ENCODE measurements at regions not wholly inside any gene's neighbourhood (a gene's known extent, or its start where the extent isn't known, plus 50 kb on each side); places are given as distances from the start of the nearest gene placed in this dataset.

DNA sequence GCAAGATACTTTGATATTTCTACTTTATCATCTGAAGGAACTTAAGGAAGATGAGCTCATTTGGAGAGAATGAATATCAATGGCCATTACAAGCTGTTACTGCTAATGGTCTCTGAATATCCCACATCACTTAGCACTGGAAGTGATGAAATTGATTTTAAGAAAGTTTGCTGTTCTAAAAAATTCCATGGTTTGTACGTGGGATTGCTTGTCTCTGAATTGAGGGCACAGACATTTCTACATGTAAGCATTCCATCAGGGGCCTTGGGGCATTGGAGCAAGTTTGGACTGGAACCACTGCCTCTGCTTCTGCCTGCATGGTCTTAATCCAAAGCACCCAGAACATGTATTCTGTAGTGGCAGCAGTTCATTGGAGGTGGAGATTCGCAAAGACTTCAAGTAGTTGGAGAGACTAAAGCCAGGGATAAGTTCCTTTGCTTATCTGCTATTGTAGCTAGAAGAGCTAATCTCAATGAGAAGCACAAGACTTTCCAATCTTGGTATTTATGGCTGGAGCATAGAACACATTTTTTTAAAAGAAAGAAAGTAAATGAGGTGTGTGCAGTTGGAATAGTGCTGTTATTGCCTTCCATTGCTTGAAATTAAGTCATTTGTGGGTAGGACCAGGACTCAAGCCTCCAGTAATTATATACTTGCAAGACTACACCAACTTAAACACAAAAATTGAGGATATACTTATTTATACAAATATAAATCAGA, 424.2 kb downstream of the SPATA31D1 start:
- TF ChIP-seq, protein P1, sequence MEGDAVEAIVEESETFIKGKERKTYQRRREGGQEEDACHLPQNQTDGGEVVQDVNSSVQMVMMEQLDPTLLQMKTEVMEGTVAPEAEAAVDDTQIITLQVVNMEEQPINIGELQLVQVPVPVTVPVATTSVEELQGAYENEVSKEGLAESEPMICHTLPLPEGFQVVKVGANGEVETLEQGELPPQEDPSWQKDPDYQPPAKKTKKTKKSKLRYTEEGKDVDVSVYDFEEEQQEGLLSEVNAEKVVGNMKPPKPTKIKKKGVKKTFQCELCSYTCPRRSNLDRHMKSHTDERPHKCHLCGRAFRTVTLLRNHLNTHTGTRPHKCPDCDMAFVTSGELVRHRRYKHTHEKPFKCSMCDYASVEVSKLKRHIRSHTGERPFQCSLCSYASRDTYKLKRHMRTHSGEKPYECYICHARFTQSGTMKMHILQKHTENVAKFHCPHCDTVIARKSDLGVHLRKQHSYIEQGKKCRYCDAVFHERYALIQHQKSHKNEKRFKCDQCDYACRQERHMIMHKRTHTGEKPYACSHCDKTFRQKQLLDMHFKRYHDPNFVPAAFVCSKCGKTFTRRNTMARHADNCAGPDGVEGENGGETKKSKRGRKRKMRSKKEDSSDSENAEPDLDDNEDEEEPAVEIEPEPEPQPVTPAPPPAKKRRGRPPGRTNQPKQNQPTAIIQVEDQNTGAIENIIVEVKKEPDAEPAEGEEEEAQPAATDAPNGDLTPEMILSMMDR (IDR thresholded peaks at IDR 0.05) = no peak
- TF ChIP-seq POLR2A (IDR thresholded peaks at IDR 0.05) = no peak

All from esophagus squamous epithelium (tissue), 4 donors.